ENCODE measurements at regions not wholly inside any gene's neighbourhood (a gene's known extent, or its start where the extent isn't known, plus 50 kb on each side); places are given as distances from the start of the nearest gene placed in this dataset.

DNA sequence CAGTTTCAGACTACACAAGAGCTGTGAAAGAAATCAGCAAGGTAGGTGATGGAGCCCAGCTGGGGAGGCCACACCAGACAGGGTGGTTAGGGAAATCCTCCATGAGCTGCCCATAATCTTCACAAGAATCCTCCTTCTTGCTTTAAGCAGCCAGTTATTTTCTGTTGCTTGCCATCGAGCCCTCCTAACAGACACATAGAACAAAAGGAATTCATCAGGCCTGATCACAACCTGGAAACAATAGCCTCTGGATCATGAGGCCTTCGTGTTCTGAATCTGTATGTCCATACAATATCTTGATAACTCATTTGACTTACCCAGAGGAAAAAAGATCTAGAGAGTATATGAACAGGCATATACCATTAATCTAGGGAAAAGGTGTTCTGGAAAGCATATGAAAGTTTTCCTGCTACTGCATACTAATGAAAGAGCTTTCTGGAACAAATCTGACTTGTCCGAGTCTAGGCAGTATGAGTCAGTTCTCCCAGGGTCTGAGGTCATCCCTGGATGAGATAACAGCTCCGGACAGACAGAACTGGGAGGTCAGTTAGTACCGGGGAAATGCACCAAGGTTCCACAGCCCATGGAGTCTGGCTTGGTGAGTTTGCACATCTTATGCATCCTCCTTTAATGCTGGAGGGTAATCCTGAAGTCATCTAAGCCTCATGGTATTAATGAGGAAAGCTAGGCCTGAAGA, 52.8 kb upstream of the ELK3 start:
- intact Hi-C loops (cut with DNase I; ENCODE audit: low total_unique reads): no loop called here
- Histone ChIP-seq H3K27ac (no peak overlapping the region), H3K36me3 (no peaks in the 10 kb centered on the region), H3K4me3 (no peak overlapping the region), H3K4me1 (no peaks in the 10 kb centered on the region), H3K27me3 (no peaks in the 10 kb centered on the region), H3K9me3 (no peaks in the 10 kb centered on the region)
- TF ChIP-seq CTCF (IDR thresholded peaks at IDR 0.05): no peak
- no peak for TF ChIP-seq POLR2A (IDR thresholded peaks at IDR 0.05)
- no peak for TF ChIP-seq POLR2AphosphoS5 (IDR thresholded peaks at IDR 0.05)
- DNase-seq (ENCODE audit: low spot score in 2 of 2): no peak

DNA sequence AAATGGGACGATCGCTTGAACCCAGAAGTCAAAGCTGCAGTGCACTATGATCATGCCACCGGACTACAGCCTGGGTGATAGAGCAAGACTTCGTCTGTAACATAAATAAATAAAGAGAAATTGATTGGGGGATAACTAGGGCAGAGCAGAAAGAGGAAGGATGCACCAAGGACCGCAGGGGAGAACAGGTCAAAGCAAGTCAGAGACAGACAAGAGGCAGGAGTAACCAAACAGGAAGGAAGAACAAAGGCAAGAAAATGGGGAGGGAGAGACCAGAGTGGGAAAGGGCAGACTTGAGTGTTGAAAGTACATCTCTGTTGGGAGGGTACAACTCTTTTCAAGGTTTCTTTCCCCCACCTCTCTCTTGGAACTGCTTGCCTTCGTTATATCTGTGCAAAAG, 50.8 kb upstream of the ELK3 start:
- TF ChIP-seq POLR2A (IDR thresholded peaks at IDR 0.05) (no peak), POLR2AphosphoS5 (IDR thresholded peaks at IDR 0.05) (no peak), CTCF (IDR thresholded peaks at IDR 0.05) (no peak)
- Histone ChIP-seq H3K27me3 (no peaks in the 10 kb centered on the region), H3K36me3 (no peaks in the 10 kb centered on the region), H3K9me3 (no peaks in the 10 kb centered on the region), H3K4me3 (no peak overlapping the region), H3K4me1 (no peaks in the 10 kb centered on the region), H3K27ac (no peak overlapping the region)
- DNase-seq (ENCODE audit: low spot score in 2 of 2): no peak
- intact Hi-C loops (cut with DNase I; ENCODE audit: low total_unique reads): no loop called here

DNA sequence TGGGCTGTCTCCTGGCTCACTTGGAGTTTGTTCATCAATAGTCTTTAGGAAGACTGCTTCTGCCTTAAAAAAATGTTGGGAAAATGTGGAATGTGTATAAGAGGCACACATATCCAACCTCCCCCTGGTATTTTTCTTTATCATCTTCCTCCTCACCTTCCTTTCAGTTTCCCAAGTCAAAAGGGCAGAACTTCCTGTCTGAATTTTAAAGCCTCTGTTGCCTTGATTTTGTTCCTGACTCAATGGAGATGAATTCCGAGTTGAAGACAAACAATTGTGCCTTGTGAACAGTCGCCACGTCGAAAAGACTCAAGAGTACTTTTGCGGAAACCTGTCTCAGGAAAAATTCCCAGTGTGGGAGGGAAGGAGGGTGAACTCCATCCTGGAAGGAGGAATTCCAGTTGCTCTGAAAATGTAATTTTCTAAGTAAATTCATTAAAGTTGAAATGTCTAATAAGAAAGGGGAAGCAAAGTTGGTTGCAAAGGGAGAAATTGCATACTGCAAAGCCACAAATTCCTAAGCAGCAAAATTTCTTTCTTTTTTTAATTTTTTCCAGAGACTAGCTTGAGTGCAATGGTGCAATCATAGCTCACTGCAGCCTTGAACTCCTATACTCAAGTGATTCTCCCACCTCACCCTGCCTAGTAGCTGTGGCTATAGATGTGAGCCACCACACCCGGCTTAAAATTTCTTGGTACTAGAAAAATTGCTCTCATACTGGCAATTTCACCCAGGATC, 50.2 kb upstream of the ELK3 start:
- intact Hi-C loops (cut with DNase I; ENCODE audit: low total_unique reads): no loop called here
- DNase-seq (ENCODE audit: low spot score in 2 of 2): no peak
- H3K27ac ChIP-seq: no peak overlapping the region
- H3K4me1 ChIP-seq: no peaks in the 10 kb centered on the region
- H3K27me3 ChIP-seq: no peaks in the 10 kb centered on the region
- TF ChIP-seq POLR2AphosphoS5 (IDR thresholded peaks at IDR 0.05): no peak
- TF ChIP-seq CTCF (IDR thresholded peaks at IDR 0.05): no peak
- TF ChIP-seq POLR2A (IDR thresholded peaks at IDR 0.05): no peak
- no peaks in the 10 kb centered on the region for H3K36me3 ChIP-seq
- H3K9me3 ChIP-seq: no peaks in the 10 kb centered on the region
- H3K4me3 ChIP-seq: no peak overlapping the region
